AG08395 (cell line): ENCODE measurements at regions not wholly inside any gene's neighbourhood (a gene's known extent, or its start where the extent isn't known, plus 50 kb on each side); places are given as distances from the start of the nearest gene placed in this dataset.

ENCODE experiments used
- DNase-seq: peaks from one replicate; pipeline ENCODE4 v3.0.0; 2012; ENCODE audit warnings: mixed read lengths, low spot score

DNA sequence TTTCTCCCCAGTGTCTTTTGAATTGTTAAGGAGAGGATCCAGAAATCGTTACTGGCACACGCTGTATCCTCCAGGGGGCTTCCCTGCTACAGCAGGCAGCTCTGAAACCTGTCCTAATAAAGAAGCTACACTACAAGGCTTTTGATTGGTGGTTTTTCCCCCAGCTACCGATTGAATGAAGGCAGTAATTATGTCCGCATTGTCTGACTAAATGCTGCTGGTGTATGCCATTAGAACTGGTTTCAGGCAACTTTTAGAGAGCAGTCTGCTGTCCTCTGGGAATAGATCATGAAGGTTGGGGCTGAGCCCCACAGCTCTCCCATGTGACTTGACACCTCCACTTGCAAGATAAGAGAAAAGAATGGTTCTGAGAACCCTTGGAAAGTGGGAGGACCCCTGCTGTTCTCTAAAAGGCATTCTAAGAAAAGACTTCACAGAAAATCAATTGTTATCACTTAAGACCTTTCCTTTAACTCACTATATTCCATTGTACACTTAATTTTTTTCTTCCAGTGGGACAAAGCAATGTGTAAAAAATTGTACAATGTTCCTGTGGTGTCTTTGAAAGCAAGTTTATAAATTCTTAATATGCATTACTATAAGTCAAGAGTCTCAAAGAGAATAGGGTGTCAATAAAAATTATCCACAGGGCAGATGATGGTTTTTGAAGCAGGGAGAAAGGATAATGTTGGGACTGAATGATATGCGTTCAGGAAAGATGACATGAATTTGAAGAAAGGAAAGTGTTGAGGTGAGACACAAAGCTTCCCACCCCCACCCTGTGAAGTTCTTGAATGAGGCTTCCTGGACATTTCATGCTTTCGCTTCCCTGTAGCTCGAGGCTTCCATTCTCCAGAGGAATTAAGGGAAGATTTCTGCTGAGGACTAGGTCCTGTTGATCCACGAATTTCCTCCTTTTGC, 53.0 kb upstream of the DAZL start:
- no peak for DNase-seq

DNA sequence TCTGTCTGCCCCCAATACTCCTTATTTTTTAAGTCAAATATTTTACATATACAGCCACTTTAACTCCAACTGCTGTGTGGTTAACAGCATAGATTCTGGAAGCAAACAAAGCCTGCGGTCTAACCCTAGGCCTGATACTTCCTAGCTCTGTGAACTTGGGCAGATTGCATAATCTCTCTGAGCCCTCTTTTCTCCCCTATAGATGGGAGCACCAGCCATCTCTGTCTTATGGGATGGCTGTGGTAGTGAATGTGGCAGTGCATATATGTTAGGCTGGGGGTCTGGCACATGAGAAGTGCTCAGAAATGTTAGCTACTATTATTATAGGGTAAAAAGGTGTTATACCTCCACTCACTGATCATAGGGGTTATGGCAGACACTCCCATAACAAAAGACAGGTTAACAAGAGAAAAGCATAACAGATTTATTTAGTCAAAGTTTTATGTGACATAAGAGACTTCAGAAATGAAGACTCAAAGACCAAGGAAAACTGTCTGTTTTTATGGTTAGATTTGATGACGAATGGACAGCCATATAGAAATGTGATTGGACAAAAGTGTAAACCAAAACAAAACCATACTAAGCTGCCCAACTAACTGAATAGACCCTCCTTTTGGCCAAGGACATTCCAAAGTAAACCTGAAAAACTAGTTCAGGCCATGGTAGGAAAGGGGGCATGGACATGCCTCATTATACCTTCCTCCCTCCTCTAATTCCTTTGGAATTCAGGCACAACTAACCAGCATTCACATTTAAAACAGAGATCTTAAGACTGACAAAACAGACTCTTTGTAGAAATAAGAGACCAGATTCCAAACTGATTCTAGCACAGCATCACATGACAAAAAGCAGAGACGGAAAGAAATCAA, 53.9 kb upstream of the DAZL start:
- DNase-seq, result no peak

DNA sequence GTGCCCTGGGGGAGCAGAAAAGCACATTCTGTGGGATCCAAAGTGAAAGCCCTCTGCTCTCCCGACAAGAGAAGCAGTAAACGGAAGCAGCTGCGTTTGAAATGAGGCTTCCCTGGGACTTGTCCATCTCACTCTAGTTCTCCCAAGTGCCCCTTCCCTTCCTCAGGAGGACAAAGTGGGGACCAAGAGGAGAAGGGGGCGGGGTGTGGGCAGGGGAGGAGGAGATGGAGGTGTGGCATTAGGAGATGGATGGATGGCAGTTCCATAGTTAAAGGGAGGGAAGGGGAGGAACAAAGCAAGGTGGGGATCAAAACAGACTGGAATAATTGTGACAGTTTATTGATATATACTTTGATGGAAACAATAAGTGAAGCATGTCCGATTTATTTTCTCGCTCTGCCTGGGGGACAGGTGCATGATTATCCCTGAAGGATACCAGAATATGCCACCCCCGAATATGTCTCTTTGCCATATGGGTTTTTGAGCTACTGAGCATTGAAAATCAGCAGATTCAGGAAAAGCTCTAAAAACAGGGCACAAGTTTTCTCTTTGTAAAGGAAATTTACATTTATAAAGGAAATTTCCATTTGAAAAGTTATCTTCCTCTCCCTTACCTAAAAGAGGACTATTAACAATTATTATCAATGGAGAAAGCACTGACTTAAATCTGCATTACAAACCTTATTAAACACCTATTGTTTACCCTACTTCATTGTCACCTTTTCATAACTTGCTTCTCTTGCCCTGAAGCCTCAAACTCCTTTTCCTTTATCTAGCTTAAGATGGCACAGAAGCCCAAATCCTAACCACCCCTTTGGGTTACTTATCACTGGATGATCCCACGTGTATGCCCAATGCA, 58.9 kb upstream of the DAZL start:
- no peak for DNase-seq

DNA sequence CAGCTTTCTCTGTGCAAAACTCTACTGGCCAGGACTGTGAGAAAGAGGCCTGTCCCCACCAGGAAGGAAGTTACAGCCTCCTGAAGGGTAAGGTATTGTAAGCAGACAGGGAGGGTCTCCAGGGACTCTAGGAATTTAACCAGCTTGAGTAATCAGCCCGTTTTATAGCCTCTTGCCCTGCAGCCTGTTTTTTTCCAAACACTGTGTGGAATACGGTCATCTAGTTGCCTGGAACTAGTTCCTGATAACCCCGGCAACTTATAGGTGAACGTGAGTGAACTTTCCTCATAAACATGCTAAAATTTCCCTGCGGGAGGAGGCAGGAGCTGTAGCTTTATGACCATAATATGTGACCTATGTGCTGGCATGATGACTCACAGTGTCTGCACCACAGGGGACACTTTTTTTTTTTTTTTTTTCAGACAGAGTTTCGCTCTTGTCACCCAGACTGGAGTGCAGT, 60.1 kb upstream of the DAZL start:
- no peak for DNase-seq

DNA sequence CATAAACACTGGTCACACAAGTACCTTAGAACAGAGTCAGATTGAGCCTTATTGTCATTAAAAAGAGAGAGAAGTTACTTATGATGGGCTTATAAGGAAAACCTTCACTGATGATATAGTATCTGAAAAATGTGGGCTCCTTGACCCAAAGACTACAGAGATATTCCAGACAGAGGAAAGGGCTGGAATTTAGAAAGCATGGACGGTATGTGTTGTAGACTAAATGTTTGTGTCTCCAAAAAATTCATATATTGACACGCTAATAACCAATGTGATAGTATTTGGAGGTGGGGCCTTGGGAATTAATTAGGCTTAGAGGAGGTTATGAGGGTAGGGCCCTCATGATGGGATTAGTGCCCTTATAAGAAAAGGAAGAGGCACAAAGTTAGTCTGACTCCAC, 61.0 kb upstream of the DAZL start:
- no peak for DNase-seq

DNA sequence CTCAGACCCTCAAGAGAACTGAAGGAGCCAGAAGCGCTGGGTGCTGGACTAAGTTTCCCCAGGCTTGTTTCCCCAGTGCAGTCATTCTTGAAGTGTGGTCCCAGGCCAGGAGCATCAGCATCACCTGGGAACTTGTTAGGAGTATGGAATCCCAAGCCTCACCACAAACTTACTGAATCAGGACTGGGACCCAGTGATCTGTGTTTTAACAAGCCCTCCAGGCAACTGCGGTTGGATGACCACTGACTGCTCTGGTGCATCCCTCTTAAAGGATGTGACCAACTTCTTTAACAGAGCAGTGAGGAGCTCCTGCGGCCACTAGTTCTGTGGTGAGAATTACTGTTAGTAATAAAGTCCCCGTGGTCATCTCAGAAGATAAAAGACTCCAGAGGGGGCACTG, 62.4 kb upstream of the DAZL start:
- DNase-seq, result no peak

DNA sequence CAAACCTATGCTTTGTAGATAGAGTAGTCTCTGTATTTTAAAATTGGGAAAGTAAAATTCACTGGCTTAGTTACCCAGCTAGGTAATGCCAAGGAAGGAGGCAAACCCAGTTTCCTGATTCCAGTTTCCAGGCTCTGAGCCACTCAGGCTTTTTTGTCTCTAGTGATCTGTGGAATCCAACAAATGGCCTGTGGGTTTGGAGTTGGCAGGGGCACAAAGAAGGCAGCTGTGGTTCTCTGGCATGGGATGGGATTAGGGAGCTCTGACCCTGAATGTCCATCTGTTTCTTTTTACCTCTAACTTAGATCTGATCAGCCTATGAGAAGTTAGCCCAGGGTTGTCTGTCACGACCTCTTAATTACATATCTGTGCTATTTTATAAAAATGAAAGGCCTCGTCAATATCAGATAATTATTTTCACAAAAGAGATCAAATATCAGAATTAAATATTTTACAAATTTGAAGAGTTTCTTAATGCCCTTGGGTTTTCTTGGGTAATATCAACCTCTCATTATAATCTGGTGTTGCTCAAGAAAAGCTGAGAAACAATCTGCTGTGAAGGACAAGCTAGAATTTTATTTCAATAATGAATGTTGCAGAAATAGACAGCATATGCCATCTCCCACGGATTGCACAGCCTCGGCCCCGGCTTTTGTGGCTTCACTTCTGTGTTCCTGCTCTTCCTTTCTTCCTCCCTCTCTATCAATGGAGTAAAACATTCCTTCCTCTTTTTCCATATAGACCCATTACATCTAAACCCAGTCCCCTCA, 63.7 kb upstream of the DAZL start:
- peak; percentile 35 for DNase-seq

DNA sequence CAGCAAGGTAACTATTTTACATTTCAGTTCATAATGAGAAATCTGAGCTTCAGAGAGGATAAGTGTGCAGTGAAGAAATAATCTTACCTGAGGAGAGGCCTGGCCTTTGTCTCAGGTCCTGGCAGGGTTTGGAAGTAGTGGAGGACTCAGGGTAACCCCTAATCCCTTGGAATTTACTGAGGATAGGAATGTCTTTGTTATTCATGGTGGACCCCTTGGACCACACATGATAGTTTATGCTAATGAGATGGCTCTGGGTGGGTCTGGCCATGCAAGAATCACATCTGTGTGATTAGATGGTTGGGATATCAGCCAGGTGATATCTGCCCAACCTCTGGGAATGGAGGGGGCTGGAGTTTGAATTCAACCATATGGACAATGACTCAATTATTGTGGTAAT, 65.0 kb upstream of the DAZL start:
- no peak for DNase-seq

DNA sequence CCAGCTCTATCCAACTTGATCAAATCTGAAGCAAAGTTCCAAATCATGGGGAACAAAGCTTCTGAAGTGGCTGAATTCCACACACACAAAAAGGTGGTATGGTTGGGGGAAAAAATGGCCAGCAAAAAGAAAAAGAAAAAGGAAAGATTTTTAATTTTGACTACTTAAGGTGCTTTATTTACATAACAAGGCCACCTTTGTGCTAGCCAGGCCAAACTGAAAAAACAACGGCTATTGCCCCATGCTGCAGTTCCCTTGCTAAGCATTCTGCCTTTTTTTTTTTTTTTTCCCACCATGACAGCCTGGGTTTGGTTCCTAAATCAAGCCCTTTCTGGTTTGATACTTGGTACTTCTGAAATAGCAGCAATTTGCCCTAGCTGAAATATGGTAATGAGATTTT, 66.5 kb upstream of the DAZL start:
- DNase-seq, result no peak

DNA sequence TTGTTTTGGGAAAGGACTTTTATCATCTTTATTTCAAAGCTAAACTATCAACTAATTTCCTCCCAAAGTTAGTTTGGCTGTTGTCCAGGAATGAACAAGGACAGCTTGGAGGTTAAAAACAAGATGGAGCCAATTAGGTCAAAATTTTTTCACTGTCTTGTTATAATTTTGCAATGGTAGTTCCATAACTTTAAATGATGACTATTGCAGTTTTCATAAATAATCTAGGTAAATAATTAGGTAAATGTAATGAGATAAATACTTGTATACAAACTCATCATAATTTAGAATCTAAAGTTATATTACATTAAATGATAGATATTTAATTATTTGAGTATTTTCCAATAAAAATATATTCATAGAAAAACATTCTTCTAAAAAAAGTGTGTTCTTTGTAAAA, 68.3 kb upstream of the DAZL start:
- DNase-seq, result no peak

DNA sequence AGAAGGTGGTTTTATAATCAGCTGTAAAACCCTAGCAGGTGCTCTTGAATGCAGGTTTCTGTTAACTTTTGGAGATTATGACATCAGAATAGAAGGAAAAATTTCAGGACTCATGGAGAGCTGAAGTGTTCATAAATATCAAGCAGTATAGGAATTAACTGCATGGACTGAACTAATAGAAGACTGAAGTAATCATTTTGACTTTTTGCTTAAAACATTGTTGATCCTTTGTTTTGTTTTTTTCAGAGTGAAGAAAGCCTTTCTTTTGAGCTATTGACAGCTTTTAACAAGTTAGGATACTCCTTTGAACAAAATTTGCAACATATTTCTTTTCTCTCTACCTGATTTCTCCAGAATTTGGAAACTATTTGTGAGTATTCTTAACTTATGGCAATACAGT, 70.6 kb upstream of the DAZL start:
- no peak for DNase-seq

DNA sequence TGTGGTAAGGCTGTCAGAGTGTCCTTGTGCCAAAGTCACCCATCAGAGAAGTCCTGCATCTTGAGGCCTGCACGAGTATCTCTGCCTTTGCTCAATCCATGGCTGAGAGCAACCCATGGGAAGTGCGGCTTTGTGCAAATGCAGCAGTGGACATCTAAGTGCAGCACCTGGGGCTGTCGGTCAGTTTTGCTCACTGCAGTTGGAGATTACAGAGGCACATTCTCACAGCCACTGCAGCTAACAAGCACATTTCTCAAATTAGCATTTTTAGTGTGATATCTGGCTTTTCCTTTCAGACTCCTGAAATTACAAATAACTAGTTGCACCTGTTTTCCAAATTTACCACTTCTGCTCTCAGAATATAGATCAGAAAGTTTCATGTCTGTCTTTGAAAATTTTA, 81.5 kb upstream of the DAZL start:
- DNase-seq, result no peak

DNA sequence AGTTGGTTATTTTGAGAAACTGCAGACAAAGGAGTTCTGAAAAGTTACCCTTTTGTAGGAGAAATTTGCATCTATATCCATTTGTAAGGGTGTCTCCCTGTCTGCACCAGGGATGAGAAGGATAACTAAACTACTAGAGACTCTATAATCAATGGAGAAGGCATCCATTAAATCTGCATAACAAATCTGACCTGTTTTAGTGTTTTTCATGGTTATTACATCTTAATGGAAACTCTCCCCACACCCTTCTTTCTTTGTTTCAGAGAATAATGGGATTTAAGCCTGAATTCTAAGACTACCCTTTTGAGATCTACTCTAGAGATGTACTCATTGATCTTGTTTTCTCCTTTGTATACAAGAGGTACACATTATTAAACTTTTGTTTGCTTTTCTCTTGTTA, 82.0 kb upstream of the DAZL start:
- no peak for DNase-seq

DNA sequence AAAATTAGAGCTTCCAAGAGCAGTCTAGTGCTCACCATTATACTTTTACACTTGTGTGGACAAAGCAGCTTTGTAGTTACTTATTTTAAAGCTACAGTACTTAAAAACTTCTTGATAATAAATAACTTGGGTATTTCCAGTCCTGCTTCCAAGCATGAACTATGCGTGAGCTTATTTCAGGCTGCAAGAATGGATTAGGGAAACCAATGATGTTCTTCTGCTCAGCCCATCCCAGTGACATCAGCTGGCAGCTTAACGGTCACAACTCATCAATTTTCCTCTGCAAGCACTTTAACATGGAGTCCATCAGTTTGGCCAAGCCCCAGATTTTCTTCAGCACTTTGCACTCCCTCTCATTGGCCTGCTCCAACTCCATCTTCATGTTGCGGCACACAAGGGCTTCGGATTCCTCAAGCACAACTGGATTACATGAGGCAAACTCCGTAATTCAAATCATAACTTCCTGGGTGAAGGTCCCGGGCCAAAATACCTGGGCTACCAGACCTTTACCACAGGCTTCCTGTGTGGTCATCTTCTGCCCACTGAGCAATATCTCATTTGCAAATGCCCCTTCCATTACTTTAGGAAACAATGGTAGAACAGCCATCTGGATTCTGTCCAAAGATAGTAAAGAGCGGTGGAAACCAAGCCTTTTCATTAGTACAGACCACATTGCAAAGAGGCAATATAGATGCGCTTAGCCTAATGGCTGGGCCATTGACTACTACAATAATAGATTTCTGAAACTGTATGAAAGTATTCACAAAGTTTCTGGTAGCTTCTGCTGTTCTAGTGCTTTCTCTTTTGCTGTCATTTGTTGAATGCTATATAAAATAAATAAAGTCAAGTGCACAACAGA, 87.5 kb upstream of the DAZL start:
- no peak for DNase-seq

DNA sequence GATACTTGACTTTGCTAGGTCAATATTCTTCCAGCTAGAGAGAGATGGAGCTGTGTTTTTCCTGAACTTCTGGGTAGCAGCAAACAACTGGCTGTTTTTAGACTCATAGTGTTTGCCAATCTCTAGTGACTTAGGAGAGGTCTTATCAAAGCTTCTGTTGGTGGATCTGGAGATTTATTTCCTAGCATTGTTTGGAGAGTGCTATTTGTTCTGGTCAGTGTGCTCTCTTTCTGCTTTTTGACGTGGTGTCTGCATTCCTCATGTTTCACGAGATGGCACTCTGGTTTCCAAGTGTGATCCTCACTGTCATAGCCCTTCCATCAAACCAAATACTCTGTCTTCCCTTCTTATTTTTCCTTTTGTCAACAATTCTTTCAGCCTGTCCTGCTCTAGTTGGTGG, 88.6 kb upstream of the DAZL start:
- DNase-seq, result no peak

DNA sequence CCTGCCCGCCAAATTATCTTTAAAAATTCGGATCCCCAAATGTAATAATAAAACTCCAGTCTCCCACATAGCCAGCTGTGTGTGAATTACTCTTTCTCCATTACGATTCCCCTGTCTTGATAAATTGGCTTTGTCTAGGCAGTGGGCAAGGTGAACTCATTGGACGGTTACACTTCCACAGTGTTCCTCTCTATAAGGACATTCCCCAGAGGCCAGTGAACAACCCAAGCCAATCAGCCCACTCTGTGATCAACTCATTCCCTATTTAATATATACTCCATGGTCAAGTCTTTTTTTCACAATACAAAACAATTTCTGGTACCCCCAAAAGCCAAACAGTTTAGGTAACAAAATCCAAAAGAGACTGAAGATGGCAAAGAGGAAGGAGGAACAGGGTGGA, 90.5 kb upstream of the DAZL start:
- no peak for DNase-seq

DNA sequence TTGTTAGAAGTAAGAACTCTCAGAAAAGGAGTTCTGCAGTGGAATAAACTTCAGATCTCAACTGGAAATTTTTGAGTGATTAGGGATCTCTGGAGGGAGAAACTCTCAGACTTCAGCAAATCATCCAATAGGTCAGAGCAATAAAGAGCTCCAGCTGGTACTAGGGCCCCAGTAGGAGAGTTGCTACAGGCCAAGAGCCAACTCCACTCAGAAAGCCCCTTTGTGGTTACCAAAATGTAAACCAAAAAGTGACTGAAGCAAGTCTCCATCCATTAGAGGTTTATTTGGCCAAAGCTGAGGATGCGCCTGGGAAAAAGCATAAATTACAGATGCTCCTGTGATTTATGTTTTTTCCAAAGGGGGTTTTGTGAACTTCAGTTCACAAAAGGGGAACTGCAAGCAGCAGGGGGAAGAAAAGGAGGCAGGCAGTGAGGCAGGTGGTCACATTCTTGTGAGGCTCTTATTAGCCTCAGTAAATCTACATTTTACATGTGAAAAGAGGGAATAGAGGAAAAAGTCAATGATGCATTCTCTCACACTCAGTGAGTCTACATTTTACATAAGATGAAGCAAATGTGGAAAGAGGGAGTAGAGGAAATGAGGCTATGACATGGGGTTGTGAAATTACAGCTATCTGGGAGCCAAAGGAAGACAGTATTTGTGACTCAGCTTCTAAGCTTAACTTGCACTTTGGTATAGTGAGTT, 92.4 kb upstream of the DAZL start:
- DNase-seq, result peak; percentile 14

DNA sequence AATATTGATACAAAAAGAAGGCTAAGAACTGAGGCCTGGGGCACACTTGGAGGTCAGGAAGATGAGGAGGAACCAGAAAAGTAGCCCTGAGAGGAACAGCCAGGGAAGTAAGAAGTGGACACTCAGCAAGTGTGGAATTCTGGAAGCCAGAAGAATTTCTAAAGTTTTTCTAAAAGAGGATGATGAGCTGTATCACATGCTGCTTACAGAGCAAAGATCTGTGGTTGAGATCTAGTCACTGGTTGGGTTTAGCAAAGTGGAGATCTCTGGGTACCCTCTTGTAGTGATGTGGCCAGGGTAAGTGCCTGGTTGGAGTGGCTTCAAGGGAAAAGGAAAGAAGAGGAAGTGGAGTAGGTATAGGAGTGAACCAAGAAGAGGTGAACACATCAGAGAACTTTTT, 95.4 kb upstream of the DAZL start:
- DNase-seq, result no peak

DNA sequence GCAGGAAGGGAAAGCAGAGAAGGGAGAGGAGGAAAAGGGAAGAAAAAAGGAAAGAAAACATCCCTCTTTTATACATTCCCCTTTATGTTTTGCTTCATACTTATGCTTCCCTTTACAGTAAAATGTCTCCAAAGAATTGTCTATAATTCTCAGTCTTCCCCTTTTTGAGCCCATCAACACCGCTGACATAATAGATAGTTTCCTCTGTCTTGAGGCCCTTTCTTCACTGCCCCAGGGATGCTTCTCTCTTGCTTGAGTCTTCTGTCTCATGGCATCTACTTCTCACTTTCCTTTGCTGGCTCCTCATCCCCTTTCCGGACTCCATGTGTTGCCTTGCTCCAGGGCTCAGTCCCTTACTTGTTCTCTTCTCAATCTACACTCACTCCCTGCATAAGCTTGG, 99.7 kb upstream of the DAZL start:
- no peak for DNase-seq

DNA sequence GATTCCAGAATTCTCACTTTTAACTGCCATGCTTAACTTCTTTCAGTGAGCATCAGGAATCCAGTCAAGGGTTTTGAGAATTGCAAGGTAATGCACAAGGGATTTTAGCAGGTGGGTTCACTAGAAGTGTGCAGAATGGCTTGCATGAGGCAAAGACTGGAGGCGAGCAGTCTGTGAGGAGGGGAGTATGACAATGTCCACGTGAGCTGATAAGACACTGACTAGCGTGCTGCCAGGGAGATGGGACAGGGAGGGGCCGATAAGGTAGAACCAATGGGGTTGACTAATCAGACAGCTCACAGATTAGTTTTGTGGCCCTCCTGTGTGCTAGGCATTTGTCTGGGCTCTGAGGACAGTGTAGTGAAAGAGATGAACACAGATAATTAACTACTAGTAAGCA, 102.0 kb upstream of the DAZL start:
- no peak for DNase-seq
